Glutamatergic neuron (in vitro differentiated cells): ENCODE measurements at regions not wholly inside any gene's neighbourhood (a gene's known extent, or its start where the extent isn't known, plus 50 kb on each side); places are given as distances from the start of the nearest gene placed in this dataset.

Experiments
- DNase-seq: peaks from one replicate; pipeline ENCODE4 v3.0.0; 2022
- H3K27ac Mint-ChIP-seq: one replicate; pipeline ENCODE4 v1.8.0; 2020; ENCODE audit warnings: mild to moderate bottlenecking, mixed read lengths, inconsistent platforms; ENCODE audit not compliant: unreplicated experiment
- H3K27me3 Mint-ChIP-seq: one replicate; pipeline ENCODE4 v1.8.0; 2020; ENCODE audit warnings: mild to moderate bottlenecking, moderate library complexity, mixed read lengths, inconsistent platforms; ENCODE audit not compliant: unreplicated experiment
- H3K36me3 Mint-ChIP-seq: one replicate; pipeline ENCODE4 v1.8.0; 2020; ENCODE audit warnings: mild to moderate bottlenecking, mixed read lengths, inconsistent platforms; ENCODE audit not compliant: unreplicated experiment
- H3K4me1 Mint-ChIP-seq: one replicate; pipeline ENCODE4 v1.8.0; 2020; ENCODE audit warnings: mild to moderate bottlenecking, low read depth, mixed read lengths, inconsistent platforms; ENCODE audit not compliant: unreplicated experiment
- H3K4me3 Mint-ChIP-seq: one replicate; pipeline ENCODE4 v1.8.0; 2020; ENCODE audit warnings: mild to moderate bottlenecking, mixed read lengths, inconsistent platforms; ENCODE audit not compliant: unreplicated experiment
- H3K9me3 Mint-ChIP-seq: one replicate; pipeline ENCODE4 v1.8.0; 2020; ENCODE audit warnings: mild to moderate bottlenecking, moderate library complexity, mixed read lengths, inconsistent platforms; ENCODE audit not compliant: unreplicated experiment
- TF ChIP-seq, protein P1 (sequence below): fragments of 200-600 bp; sonication (generic); IDR thresholded peaks from one replicate; pipeline ENCODE4 v1.5.0; 2021; ENCODE audit not compliant: partially characterized antibody, unreplicated experiment

DNA sequence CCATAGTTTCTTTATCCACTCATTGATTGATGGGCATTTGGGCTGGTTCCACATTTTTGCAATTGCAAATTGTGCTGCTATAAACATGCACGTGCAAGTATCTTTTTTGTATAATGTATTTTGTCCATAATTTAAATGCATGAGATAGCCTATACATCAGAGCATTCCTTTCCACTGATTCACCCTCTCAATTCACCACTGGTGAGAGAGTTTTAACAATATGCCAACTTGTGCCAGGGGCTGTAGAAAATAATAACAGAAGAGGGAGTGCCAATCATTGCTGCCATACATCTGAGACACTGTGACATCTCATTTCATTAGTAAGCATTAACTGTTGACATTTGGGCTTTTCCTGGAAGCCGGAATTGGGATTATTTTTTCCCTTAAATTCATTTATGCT lies 125.1 kb downstream of the RAP2A start:
- TF ChIP-seq, protein P1, sequence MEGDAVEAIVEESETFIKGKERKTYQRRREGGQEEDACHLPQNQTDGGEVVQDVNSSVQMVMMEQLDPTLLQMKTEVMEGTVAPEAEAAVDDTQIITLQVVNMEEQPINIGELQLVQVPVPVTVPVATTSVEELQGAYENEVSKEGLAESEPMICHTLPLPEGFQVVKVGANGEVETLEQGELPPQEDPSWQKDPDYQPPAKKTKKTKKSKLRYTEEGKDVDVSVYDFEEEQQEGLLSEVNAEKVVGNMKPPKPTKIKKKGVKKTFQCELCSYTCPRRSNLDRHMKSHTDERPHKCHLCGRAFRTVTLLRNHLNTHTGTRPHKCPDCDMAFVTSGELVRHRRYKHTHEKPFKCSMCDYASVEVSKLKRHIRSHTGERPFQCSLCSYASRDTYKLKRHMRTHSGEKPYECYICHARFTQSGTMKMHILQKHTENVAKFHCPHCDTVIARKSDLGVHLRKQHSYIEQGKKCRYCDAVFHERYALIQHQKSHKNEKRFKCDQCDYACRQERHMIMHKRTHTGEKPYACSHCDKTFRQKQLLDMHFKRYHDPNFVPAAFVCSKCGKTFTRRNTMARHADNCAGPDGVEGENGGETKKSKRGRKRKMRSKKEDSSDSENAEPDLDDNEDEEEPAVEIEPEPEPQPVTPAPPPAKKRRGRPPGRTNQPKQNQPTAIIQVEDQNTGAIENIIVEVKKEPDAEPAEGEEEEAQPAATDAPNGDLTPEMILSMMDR = no peak
- Mint-ChIP-seq H3K9me3 (no peaks in the 10 kb centered on the region), H3K4me3 (no peak overlapping the region), H3K4me1 (no peaks in the 10 kb centered on the region), H3K36me3 (no peaks in the 10 kb centered on the region), H3K27ac (no peak overlapping the region), H3K27me3 (no peaks in the 10 kb centered on the region)
- DNase-seq = no peak

DNA sequence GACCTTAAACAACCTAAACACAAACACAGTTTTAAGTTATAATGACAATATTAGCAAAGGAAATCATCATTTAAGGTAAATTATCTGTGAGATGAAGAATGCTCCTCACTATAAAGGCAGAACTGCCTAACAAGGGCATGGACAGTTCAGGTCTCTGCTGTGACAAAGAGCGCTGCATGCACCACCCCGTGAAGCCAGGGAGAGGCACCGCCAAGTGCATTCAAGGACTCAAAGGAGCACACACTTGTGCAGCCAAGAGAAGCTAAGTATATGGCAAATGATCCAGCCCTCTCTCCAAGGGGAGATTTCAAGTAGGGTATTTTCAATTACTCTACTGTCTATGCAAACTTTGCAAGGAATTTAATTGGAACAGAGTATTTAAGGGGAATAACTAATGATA lies 126.0 kb downstream of the RAP2A start:
- no peaks in the 10 kb centered on the region for H3K27me3 Mint-ChIP-seq
- H3K27ac Mint-ChIP-seq = peak overlapping the region; percentile 30
- no peak for DNase-seq
- H3K36me3 Mint-ChIP-seq = no peaks in the 10 kb centered on the region
- H3K4me3 Mint-ChIP-seq = no peak overlapping the region
- TF ChIP-seq, protein P1 = no peak
- no peaks in the 10 kb centered on the region for H3K9me3 Mint-ChIP-seq
- H3K4me1 Mint-ChIP-seq = no peaks in the 10 kb centered on the region

DNA sequence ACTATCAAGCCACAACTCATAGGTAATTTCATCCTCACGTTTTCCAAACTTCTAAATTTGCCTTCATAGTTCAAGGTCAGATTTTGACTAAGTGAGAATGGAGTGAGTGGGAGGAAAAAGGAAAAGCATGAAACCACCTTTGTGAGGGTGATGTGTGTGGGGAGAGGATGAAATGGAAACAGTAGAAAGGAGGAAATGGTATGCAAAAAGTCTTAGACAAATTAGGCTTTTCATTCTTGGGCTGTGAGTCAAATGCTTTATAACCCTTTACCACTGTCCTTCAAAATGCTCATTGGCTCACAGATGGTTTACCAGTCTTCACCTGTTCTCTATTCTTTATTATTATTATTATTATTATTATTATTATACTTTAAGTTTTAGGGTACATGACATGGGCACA lies 127.2 kb downstream of the RAP2A start:
- H3K4me1 Mint-ChIP-seq = no peaks in the 10 kb centered on the region
- H3K9me3 Mint-ChIP-seq = no peaks in the 10 kb centered on the region
- H3K27ac Mint-ChIP-seq = no peak overlapping the region
- H3K4me3 Mint-ChIP-seq = no peak overlapping the region
- no peaks in the 10 kb centered on the region for H3K36me3 Mint-ChIP-seq
- TF ChIP-seq, protein P1 = no peak
- H3K27me3 Mint-ChIP-seq = peaks cover 2% of the 10 kb centered on the region
- no peak for DNase-seq

DNA sequence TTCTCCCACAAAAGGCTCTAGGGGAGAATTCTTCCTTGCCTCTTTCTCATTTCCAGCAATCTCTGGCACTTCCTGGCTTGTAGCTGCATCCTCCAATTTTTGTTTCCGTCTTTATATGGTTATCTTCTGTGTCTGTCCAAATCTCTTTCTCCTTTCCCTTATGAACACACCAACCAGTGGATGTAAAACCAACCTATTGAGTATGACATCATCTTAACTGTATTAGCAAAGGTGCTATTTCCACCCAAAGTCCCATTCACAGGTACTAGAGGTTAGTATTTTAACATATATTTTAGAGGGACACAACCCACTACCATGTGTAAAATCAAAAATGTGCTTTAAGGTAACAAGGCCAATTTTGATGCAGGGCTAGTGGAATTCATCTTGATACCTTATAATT lies 129.0 kb downstream of the RAP2A start:
- Mint-ChIP-seq H3K27me3 (peaks cover 2% of the 10 kb centered on the region), H3K4me3 (no peak overlapping the region), H3K36me3 (no peaks in the 10 kb centered on the region), H3K4me1 (no peaks in the 10 kb centered on the region), H3K27ac (no peak overlapping the region), H3K9me3 (no peaks in the 10 kb centered on the region)
- DNase-seq = no peak
- TF ChIP-seq, protein P1 = no peak

DNA sequence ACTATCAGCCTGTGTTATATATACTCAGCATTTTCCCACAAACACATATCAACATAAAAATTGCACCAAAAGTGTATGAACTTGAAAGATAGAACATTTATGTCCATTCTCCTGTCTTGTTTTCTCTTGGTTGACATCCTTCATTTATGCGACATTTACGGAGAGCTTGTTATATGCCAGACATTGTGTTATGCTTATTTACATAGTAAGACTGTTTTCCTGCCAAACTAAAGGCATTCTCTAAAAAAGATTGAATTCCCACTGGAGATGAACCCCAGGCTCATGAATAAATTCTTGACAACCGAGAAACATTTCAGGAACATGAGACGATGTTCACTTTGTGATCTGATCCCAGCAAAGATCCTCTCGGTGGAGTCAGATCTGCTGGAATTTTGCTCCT lies 131.0 kb downstream of the RAP2A start:
- Mint-ChIP-seq H3K4me3 (no peak overlapping the region), H3K27ac (no peak overlapping the region)

More for the DNA sequence above, 131.0 kb downstream of the RAP2A start:
- peaks cover 1% of the 10 kb centered on the region for H3K9me3 Mint-ChIP-seq
- DNase-seq = no peak
- TF ChIP-seq, protein P1 = no peak
- H3K27me3 Mint-ChIP-seq = peaks cover 4% of the 10 kb centered on the region
- no peaks in the 10 kb centered on the region for H3K36me3 Mint-ChIP-seq
- H3K4me1 Mint-ChIP-seq = peaks cover 9% of the 10 kb centered on the region
